ENCODE measurements at regions not wholly inside any gene's neighbourhood (a gene's known extent, or its start where the extent isn't known, plus 50 kb on each side); places are given as distances from the start of the nearest gene placed in this dataset.
A peak's percentile ranks its signal among the peaks of the same experiment; 100 is the strongest.

GRCh38 chr17:17406225-17406624, 70.6 kb upstream of the MED9 start (continued):
- no peak for TF ChIP-seq CTCF (IDR thresholded peaks at IDR 0.05; ENCODE audit: low read depth, low read length, missing input control)
- no peak for TF ChIP-seq ZBTB33 (IDR thresholded peaks at IDR 0.05)

DNA sequence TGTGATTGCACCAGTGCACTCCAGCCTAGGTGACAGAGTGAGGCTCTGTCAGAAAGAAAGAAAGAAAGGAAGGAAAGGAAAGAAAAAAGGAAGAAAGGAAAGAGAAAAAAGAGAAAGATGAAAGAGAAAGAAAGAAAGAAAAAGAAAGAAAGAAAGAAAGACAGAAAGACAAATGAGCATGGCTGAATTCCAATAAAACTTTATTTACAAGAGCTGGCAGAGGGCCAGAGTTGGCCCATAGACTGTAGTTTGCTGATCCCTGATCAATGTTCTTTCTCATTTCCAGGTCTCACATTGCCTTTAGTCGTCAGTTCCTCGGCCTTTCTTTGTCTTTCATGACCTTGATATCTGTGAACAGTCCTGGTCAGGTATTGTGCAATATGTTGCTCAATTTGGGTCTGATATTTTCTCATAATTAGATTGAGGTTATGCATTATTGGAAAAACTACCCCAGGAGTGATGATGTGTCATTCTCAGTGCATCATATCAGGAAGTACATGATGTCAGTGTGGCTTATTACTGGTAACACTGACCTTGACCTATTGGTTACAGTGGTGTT, 68.5 kb upstream of the MED9 start:
- no peak overlapping the region for H3K9ac ChIP-seq (ENCODE audit: low read depth in 1 of 2, low read length in 2 of 2)
- H3K27ac ChIP-seq (ENCODE audit: low read depth in 1 of 2, low read length in 2 of 2), result peak overlapping the region; percentile 38 to 53
- H3K9me3 ChIP-seq (ENCODE audit: control insufficient read depth in 4 of 4, low read length in 3 of 4), result no peaks in the 10 kb centered on the region
- peaks cover 3 to 7% (median 5%) of the 10 kb centered on the region in 4 donors for H3K4me1 ChIP-seq (ENCODE audit: control insufficient read depth in 4 of 4, insufficient read depth in 4 of 4, low read length in 3 of 4)
- DNase-seq (ENCODE audit: low spot score), result no peak
- WGBS, result 21% methylated on average over 2 of the region's 2 CpGs
- H3K36me3 ChIP-seq (ENCODE audit: control insufficient read depth in 4 of 4, insufficient read depth in 3 of 4, low read depth in 1 of 4, low read length in 3 of 4), result no peaks in the 10 kb centered on the region
- H3K4me3 ChIP-seq (ENCODE audit: low read depth in 1 of 3, low read length in 3 of 3), result no peak overlapping the region
- TF ChIP-seq FOXA1 (IDR thresholded peaks at IDR 0.05), result no peak
- TF ChIP-seq GABPA (IDR thresholded peaks at IDR 0.05 in 1 of 2, conservative IDR thresholded peaks at IDR 0.05 in 1 of 2), result peak in 1 of 2 donors; percentile 68
- no peak for TF ChIP-seq HNF4G (IDR thresholded peaks at IDR 0.05)
- peak; percentile 74 for TF ChIP-seq NR2F2 (IDR thresholded peaks at IDR 0.05)
- peak; percentile 81 to 97 for TF ChIP-seq RXRA (IDR thresholded peaks at IDR 0.05)
- no peak for TF ChIP-seq ATF3 (IDR thresholded peaks at IDR 0.05)
- TF ChIP-seq YY1 (IDR thresholded peaks at IDR 0.05), result peak; percentile 68
- TF ChIP-seq REST (IDR thresholded peaks at IDR 0.05), result peak; percentile 29
- TF ChIP-seq HNF4A (conservative IDR thresholded peaks at IDR 0.05), result peak; percentile 82 to 92
- TF ChIP-seq MAX (IDR thresholded peaks at IDR 0.05), result peak; percentile 81
- peak; percentile 25 for TF ChIP-seq FOXA2 (IDR thresholded peaks at IDR 0.05)
- no peak for TF ChIP-seq CTCF (IDR thresholded peaks at IDR 0.05; ENCODE audit: low read depth, low read length, missing input control)
- peak; percentile 43 to 55 for TF ChIP-seq RAD21 (IDR thresholded peaks at IDR 0.05)
- TF ChIP-seq ZBTB33 (IDR thresholded peaks at IDR 0.05), result peak; percentile 73
- peak in 1 of 2 donors; percentile 68 for TF ChIP-seq EGR1 (IDR thresholded peaks at IDR 0.05; ENCODE audit: low read depth in 2 of 2)
- TF ChIP-seq JUND (IDR thresholded peaks at IDR 0.05), result peak in 1 of 2 donors; percentile 87
- no peak for TF ChIP-seq TAF1 (conservative IDR thresholded peaks at IDR 0.05)
- peak; percentile 70 for TF ChIP-seq SP1 (IDR thresholded peaks at IDR 0.05)
- no peaks in the 10 kb centered on the region for H3K27me3 ChIP-seq (ENCODE audit: control insufficient read depth in 4 of 4, insufficient read depth in 4 of 4, low read length in 3 of 4)
